AG09309 (cell line): ENCODE measurements at regions not wholly inside any gene's neighbourhood (a gene's known extent, or its start where the extent isn't known, plus 50 kb on each side); places are given as distances from the start of the nearest gene placed in this dataset.

Experiments
- DNase-seq: peaks from one replicate; pipeline ENCODE4 v3.0.0-alpha.2; 2010; ENCODE audit warnings: low read depth
- H3K4me3 ChIP-seq: 2 replicates; pipeline ENCODE4 v1.5.1; 2011; ENCODE audit warnings: mild to moderate bottlenecking, low read depth, low read length, moderate library complexity; ENCODE audit not compliant: control insufficient read depth
- CTCF ChIP-seq: IDR thresholded peaks from 2 replicates; pipeline ENCODE4 v1.5.1; 2011; ENCODE audit warnings: mild to moderate bottlenecking, low read depth, low read length, inconsistent platforms; ENCODE audit not compliant: insufficient read depth, control insufficient read depth; ENCODE audit errors: missing control alignments

GRCh38 chr14:87312169-87312893 is 680.7 kb downstream of the GALC start:
- DNase-seq: no peak
- no peak overlapping the region for H3K4me3 ChIP-seq
- TF ChIP-seq CTCF: no peak

GRCh38 chr14:87309557-87309956 is 683.4 kb downstream of the GALC start:
- no peak for DNase-seq
- no peak overlapping the region for H3K4me3 ChIP-seq
- no peak for TF ChIP-seq CTCF

GRCh38 chr14:87306409-87307168 is 686.4 kb downstream of the GALC start:
- no peak for DNase-seq
- H3K4me3 ChIP-seq: no peak overlapping the region
- no peak for TF ChIP-seq CTCF

- DNase-seq: no peak
Observed at GRCh38 chr14:87305345-87305744, 687.6 kb downstream of the GALC start.

GRCh38 chr14:87304404-87304803 is 688.6 kb downstream of the GALC start:
- no peak for DNase-seq
- H3K4me3 ChIP-seq: no peak overlapping the region
- TF ChIP-seq CTCF: no peak

More at GRCh38 chr14:87305345-87305744, 687.6 kb downstream of the GALC start:
- no peak for TF ChIP-seq CTCF
- H3K4me3 ChIP-seq: no peak overlapping the region

GRCh38 chr14:87286826-87287225 is 706.2 kb downstream of the GALC start:
- no peak overlapping the region for H3K4me3 ChIP-seq
- no peak for TF ChIP-seq CTCF
- no peak for DNase-seq
